ENCODE measurements at regions not wholly inside any gene's neighbourhood (a gene's known extent, or its start where the extent isn't known, plus 50 kb on each side); places are given as distances from the start of the nearest gene placed in this dataset.

GRCh38 chr16:61277849-61278248 lies 758.4 kb downstream of the CDH8 start:
- TF ChIP-seq CTCF (IDR thresholded peaks at IDR 0.05) (no peak), POLR2A (IDR thresholded peaks at IDR 0.05; ENCODE audit: low read depth) (no peak), POLR2AphosphoS5 (IDR thresholded peaks at IDR 0.05) (no peak), EP300 (IDR thresholded peaks at IDR 0.05) (no peak)
